Breast epithelium (tissue), 3 donors: ENCODE measurements at regions not wholly inside any gene's neighbourhood (a gene's known extent, or its start where the extent isn't known, plus 50 kb on each side); places are given as distances from the start of the nearest gene placed in this dataset.

Experiments used
- CTCF ChIP-seq, 3 donors: fragments of 450-650 bp; IDR thresholded peaks; one replicate each; pipeline ENCODE4 v1.5.1; 2016 to 2017; ENCODE audit warnings: antibody characterized with exemption in 3 of 3, mild to moderate bottlenecking in 3 of 3, moderate library complexity in 3 of 3
- POLR2A ChIP-seq: fragments of 450-650 bp; IDR thresholded peaks from one replicate; pipeline ENCODE4 v1.6.1; 2016; ENCODE audit warnings: antibody characterized with exemption, mild to moderate bottlenecking, moderate library complexity
- POLR2AphosphoS5 ChIP-seq, 3 donors: sonication (generic); formaldehyde crosslinking; IDR thresholded peaks; one replicate each; pipeline ENCODE4 v1.6.1; 2017; ENCODE audit warnings: antibody characterized with exemption in 3 of 3

GRCh38 chr2:155035308-155035707 is 336.8 kb downstream of the KCNJ3 start:
- TF ChIP-seq CTCF (IDR thresholded peaks at IDR 0.05), result no peak
- TF ChIP-seq POLR2A, result no peak
- no peak for TF ChIP-seq POLR2AphosphoS5 (IDR thresholded peaks at IDR 0.05)
